IMR-90 (cell line): ENCODE measurements at regions not wholly inside any gene's neighbourhood (a gene's known extent, or its start where the extent isn't known, plus 50 kb on each side); places are given as distances from the start of the nearest gene placed in this dataset.
"Not testable (repeated sequence)": the region's sequence is repeated elsewhere in the genome, so short reads cannot be mapped to it uniquely, and the experiment has no call there.

Source experiments
- ATAC-seq: fragments of 200-7000 bp; cut with Tn5 transposase; 2 replicates; pipeline ENCODE4 v1.9.1; 2020; ENCODE audit warnings: low read depth, mild to moderate bottlenecking, moderate library complexity
- BruUV-seq: library from RNA; stranded (reverse); fragments of 400-500 nt; replicated peaks from 2 replicates; lab custom pipeline; 2021; lab: Mats Ljungman, UMichigan
- CTCF ChIA-PET: fragments of 300-600 bp; formaldehyde crosslinking; extraction: SDS; loops from one replicate; lab custom pipeline; 2021; ENCODE audit warnings: antibody characterized with exemption; lab: Yijun Ruan, JAX
- POLR2A ChIA-PET: fragments of 300-600 bp; sonication (Branson Sonifier 250); formaldehyde crosslinking; loops from one replicate; lab custom pipeline; 2022; ENCODE audit warnings: antibody characterized with exemption; ENCODE audit not compliant: unreplicated experiment; lab: Charles Lee
- DNase-seq: peaks from one replicate; pipeline ENCODE4 v3.0.0; 2013
- H2AFZ ChIP-seq: replicated peaks from 2 replicates; pipeline ENCODE3; 2013; ENCODE audit warnings: low read length, mild to moderate bottlenecking; ENCODE audit not compliant: poor library complexity
- H2AK5ac ChIP-seq: 2 replicates; pipeline ENCODE4 v1.6.1; 2013; ENCODE audit warnings: low read depth, low read length, inconsistent platforms
- H2AK9ac ChIP-seq: replicated peaks from 2 replicates; pipeline ENCODE3; 2013; ENCODE audit warnings: mild to moderate bottlenecking, low read depth, low read length, moderate library complexity; ENCODE audit not compliant: poor library complexity
- H2BK120ac ChIP-seq: 2 replicates; pipeline ENCODE4 v1.6.1; 2013; ENCODE audit warnings: low read depth, low read length, inconsistent platforms
- H2BK15ac ChIP-seq: 3 replicates; pipeline ENCODE4 v1.6.1; 2013; ENCODE audit warnings: low read depth, low read length, inconsistent platforms
- H2BK20ac ChIP-seq: 2 replicates; pipeline ENCODE4 v1.6.1; 2013; ENCODE audit warnings: low read depth, mild to moderate bottlenecking, inconsistent platforms, low read length, moderate library complexity
- H2BK5ac ChIP-seq: 2 replicates; pipeline ENCODE4 v1.6.1; 2013; ENCODE audit warnings: mild to moderate bottlenecking, low read depth, low read length, inconsistent platforms; ENCODE audit not compliant: poor library complexity, severe bottlenecking
- H3K14ac ChIP-seq: replicated peaks from 2 replicates; pipeline ENCODE4 v1.6.1; 2013; ENCODE audit warnings: low read depth, low read length, inconsistent platforms
- H3K18ac ChIP-seq: 2 replicates; pipeline ENCODE4 v1.6.1; 2013; ENCODE audit warnings: low read depth, low read length, control low read depth
- H3K23ac ChIP-seq: 2 replicates; pipeline ENCODE4 v1.6.1; 2013; ENCODE audit warnings: low read depth, low read length, inconsistent platforms
- H3K27ac ChIP-seq: 2 replicates; pipeline ENCODE4 v1.5.1; 2013; ENCODE audit warnings: mild to moderate bottlenecking, control low read depth, low read length; ENCODE audit not compliant: insufficient read depth
- H3K27me3 ChIP-seq: 2 replicates; pipeline ENCODE4 v1.6.1; 2013; ENCODE audit warnings: low read length; ENCODE audit not compliant: control insufficient read depth, insufficient read depth
- H3K36me3 ChIP-seq: 2 replicates; pipeline ENCODE4 v1.6.1; 2013; ENCODE audit warnings: low read length, mixed read lengths; ENCODE audit not compliant: control insufficient read depth, insufficient read depth
- H3K4ac ChIP-seq: 2 replicates; pipeline ENCODE4 v1.6.1; 2013; ENCODE audit warnings: low read depth, low read length, inconsistent platforms
- H3K4me1 ChIP-seq: 2 replicates; pipeline ENCODE4 v1.6.1; 2013; ENCODE audit warnings: low read length, mixed read lengths; ENCODE audit not compliant: control insufficient read depth, insufficient read depth
- H3K4me2 ChIP-seq: 2 replicates; pipeline ENCODE4 v1.6.1; 2013; ENCODE audit warnings: low read depth, mild to moderate bottlenecking, control low read depth, low read length, moderate library complexity
- H3K4me3 ChIP-seq: 2 replicates; pipeline ENCODE4 v1.5.1; 2013; ENCODE audit warnings: low read depth, mild to moderate bottlenecking, control low read depth, low read length, moderate library complexity; ENCODE audit not compliant: insufficient read depth
- H3K56ac ChIP-seq: 2 replicates; pipeline ENCODE4 v1.6.1; 2013; ENCODE audit warnings: low read length, inconsistent platforms; ENCODE audit not compliant: insufficient read depth; ENCODE audit errors: extremely low read depth
- H3K79me1 ChIP-seq, 2 experiments: 2 replicates each; pipeline ENCODE4 v1.6.1; 2013; ENCODE audit warnings: low read length in 2 of 2, inconsistent platforms in 1 of 2, low read depth in 1 of 2
- H3K9ac ChIP-seq: 2 replicates; pipeline ENCODE4 v1.6.1; 2013; ENCODE audit warnings: low read depth, low read length, control low read depth
- H3K9me1 ChIP-seq: 2 replicates; pipeline ENCODE4 v1.6.1; 2013; ENCODE audit warnings: low read length, inconsistent platforms; ENCODE audit not compliant: insufficient read depth
- H3K9me3 ChIP-seq: 2 replicates; pipeline ENCODE4 v1.6.1; 2013; ENCODE audit warnings: low read length; ENCODE audit not compliant: control insufficient read depth, insufficient read depth
- H4K20me1 ChIP-seq: 2 replicates; pipeline ENCODE4 v1.6.1; 2013; ENCODE audit warnings: low read length, inconsistent platforms; ENCODE audit not compliant: insufficient read depth
- H4K5ac ChIP-seq: 2 replicates; pipeline ENCODE4 v1.6.1; 2013; ENCODE audit warnings: mild to moderate bottlenecking, low read depth, low read length, control low read depth
- H4K8ac ChIP-seq, 2 experiments: 2 replicates each; pipeline ENCODE4 v1.6.1; 2013; ENCODE audit warnings: low read depth in 2 of 2, low read length in 2 of 2, control low read depth in 1 of 2, inconsistent platforms in 1 of 2
- H4K91ac ChIP-seq: 2 replicates; pipeline ENCODE4 v1.6.1; 2013; ENCODE audit warnings: low read depth, low read length, inconsistent platforms; ENCODE audit not compliant: insufficient read depth
- WGBS, 2 experiments: methylation state at CpG; one replicate each; pipeline versions ENCODE4 v1.1.5 to v1.1.7; 2013; ENCODE audit warnings: missing lambda C conversion rate in 2 of 2; ENCODE audit not compliant: insufficient read length in 1 of 2; ENCODE audit errors: extremely low coverage in 2 of 2; 5-methylcytosine and 5-hydroxymethylcytosine counted together
- dilution Hi-C: fragments of 300-500 bp; cut with HindIII; formaldehyde crosslinking; loops from one replicate; pipeline ENCODE4 v1.14.3; 2018; ENCODE audit warnings: low sequenced_read_pairs; ENCODE audit not compliant: unreplicated experiment
- in situ Hi-C: fragments of 300-500 bp; cut with MboI; formaldehyde crosslinking; loops from 3 replicates; pipeline ENCODE4 v1.14.3; 2019; ENCODE audit warnings: low sequenced_read_pairs, inconsistent platforms, mixed read lengths
- intact Hi-C: fragments of 100-400 bp; cut with micrococcal nuclease; formaldehyde crosslinking; loops from 2 replicates; pipeline ENCODE4 v1.10.0; 2022

DNA sequence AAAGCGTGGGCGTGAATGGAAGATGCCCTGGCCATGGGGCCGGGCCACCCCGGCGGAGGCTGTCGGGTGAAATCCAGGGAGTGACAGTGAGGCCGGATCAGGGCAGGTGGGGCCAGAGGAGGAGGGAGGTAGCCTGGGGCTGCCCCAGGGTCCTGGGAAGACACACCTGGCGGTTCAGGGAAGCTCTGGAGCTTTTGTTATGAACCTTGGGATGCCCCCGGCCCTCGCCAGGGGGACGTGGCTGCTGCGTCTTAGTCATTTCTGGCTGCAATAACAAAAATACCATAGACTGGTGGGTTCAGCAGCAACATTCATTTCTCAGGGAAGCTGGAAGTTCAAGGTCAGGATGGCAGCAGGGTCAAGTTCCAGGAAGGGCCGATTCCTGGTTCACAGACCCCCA, 66.3 kb downstream of the TMEM121 start:
- in situ Hi-C loops, H4K8ac ChIP-seq, H3K4me3 ChIP-seq, H3K9ac ChIP-seq, dilution Hi-C loops, H2BK15ac ChIP-seq, H3K23ac ChIP-seq, H4K91ac ChIP-seq, H2AK5ac ChIP-seq, POLR2A ChIA-PET, intact Hi-C loops, H2BK20ac ChIP-seq, H3K27me3 ChIP-seq, H2AFZ ChIP-seq, H3K56ac ChIP-seq, H2AK9ac ChIP-seq, BruUV-seq, H3K9me1 ChIP-seq, H4K5ac ChIP-seq, DNase-seq, H4K20me1 ChIP-seq, H3K4ac ChIP-seq, H3K4me1 ChIP-seq, H3K14ac ChIP-seq, H3K79me1 ChIP-seq, CTCF ChIA-PET, H3K4me2 ChIP-seq, H2BK5ac ChIP-seq, H2BK120ac ChIP-seq, ATAC-seq, H3K36me3 ChIP-seq, H3K27ac ChIP-seq, H3K18ac ChIP-seq: not testable (repeated sequence)
- H3K9me3 ChIP-seq, result peaks cover 17% of the 10 kb centered on the region
- WGBS, 2 experiments, result no CpG with 5 or more reads among the region's 13 CpGs

- H4K91ac ChIP-seq, H2BK120ac ChIP-seq, dilution Hi-C loops, DNase-seq, H4K5ac ChIP-seq, H3K79me1 ChIP-seq, intact Hi-C loops, H3K27ac ChIP-seq, BruUV-seq, H2AK5ac ChIP-seq, H2BK5ac ChIP-seq, ATAC-seq, H2BK15ac ChIP-seq, H3K4me2 ChIP-seq, H3K56ac ChIP-seq, H3K4me3 ChIP-seq, H3K23ac ChIP-seq, H3K36me3 ChIP-seq, H3K14ac ChIP-seq, H4K8ac ChIP-seq, H3K4ac ChIP-seq, H3K4me1 ChIP-seq, in situ Hi-C loops, H3K18ac ChIP-seq, H3K9ac ChIP-seq, H2AFZ ChIP-seq, H2AK9ac ChIP-seq, CTCF ChIA-PET, H2BK20ac ChIP-seq, H3K27me3 ChIP-seq, POLR2A ChIA-PET, H3K9me1 ChIP-seq, H4K20me1 ChIP-seq: not testable (repeated sequence)
- peaks cover 11% of the 10 kb centered on the region; the same call in 1 of the 2 replicates for H3K9me3 ChIP-seq
- WGBS, 2 experiments, result no CpG with 5 or more reads among the region's 21 CpGs
Measured at GRCh38 chr14:105595346-105595745, 69.0 kb downstream of the TMEM121 start.
